Superior temporal gyrus (tissue), 1 donor: ENCODE measurements at regions not wholly inside any gene's neighbourhood (a gene's known extent, or its start where the extent isn't known, plus 50 kb on each side); places are given as distances from the start of the nearest gene placed in this dataset.
A peak's percentile ranks its signal among the peaks of the same experiment; 100 is the strongest.

Experiments
- DNase-seq: peaks from one replicate; pipeline ENCODE4 v3.0.0-alpha.2; 2016; ENCODE audit errors: extremely low spot score

- no peak for DNase-seq
These were observed 96.1 kb downstream of the ARL4A start for GRCh38 chr7:12783421-12784095.

- no peak for DNase-seq
These were observed 98.0 kb downstream of the ARL4A start for GRCh38 chr7:12785473-12785872.

GRCh38 chr7:12786494-12786893 lies 99.1 kb downstream of the ARL4A start:
- no peak for DNase-seq

GRCh38 chr7:12788171-12788570 lies 100.7 kb downstream of the ARL4A start:
- no peak for DNase-seq

- no peak for DNase-seq
These were observed 101.2 kb downstream of the ARL4A start for GRCh38 chr7:12788591-12788990.

- no peak for DNase-seq
These were observed 107.4 kb downstream of the ARL4A start for GRCh38 chr7:12794722-12795302.

- no peak for DNase-seq
These were observed 109.1 kb downstream of the ARL4A start for GRCh38 chr7:12796397-12797127.

- DNase-seq, result no peak
These were observed 113.1 kb downstream of the ARL4A start for GRCh38 chr7:12800486-12800885.

GRCh38 chr7:12801107-12801506 lies 113.7 kb downstream of the ARL4A start:
- DNase-seq, result no peak

GRCh38 chr7:12802070-12802469 lies 114.6 kb downstream of the ARL4A start:
- DNase-seq, result no peak

GRCh38 chr7:12803542-12803941 lies 116.1 kb downstream of the ARL4A start:
- no peak for DNase-seq

- no peak for DNase-seq
These were observed 118.1 kb downstream of the ARL4A start for GRCh38 chr7:12805518-12805928.

- DNase-seq, result no peak
These were observed 118.5 kb downstream of the ARL4A start for GRCh38 chr7:12805957-12806356.

- DNase-seq, result no peak
These were observed 122.0 kb downstream of the ARL4A start for GRCh38 chr7:12809476-12809875.

GRCh38 chr7:12812111-12812510 lies 124.7 kb downstream of the ARL4A start:
- DNase-seq, result no peak

GRCh38 chr7:12814107-12814506 lies 126.7 kb downstream of the ARL4A start:
- DNase-seq, result no peak

- no peak for DNase-seq
These were observed 127.4 kb downstream of the ARL4A start for GRCh38 chr7:12814828-12815227.

GRCh38 chr7:12815426-12815825 lies 128.0 kb downstream of the ARL4A start:
- no peak for DNase-seq

- no peak for DNase-seq
These were observed 128.4 kb downstream of the ARL4A start for GRCh38 chr7:12815871-12816270.

- DNase-seq, result no peak
These were observed 133.3 kb downstream of the ARL4A start for GRCh38 chr7:12820777-12821176.

GRCh38 chr7:12821746-12822145 lies 134.3 kb downstream of the ARL4A start:
- DNase-seq, result peak; percentile 63

GRCh38 chr7:12826079-12826478 lies 138.6 kb downstream of the ARL4A start:
- no peak for DNase-seq

- DNase-seq, result no peak
These were observed 139.9 kb downstream of the ARL4A start for GRCh38 chr7:12827219-12827821.
